HEK293T (cell line): ENCODE measurements at regions not wholly inside any gene's neighbourhood (a gene's known extent, or its start where the extent isn't known, plus 50 kb on each side); places are given as distances from the start of the nearest gene placed in this dataset.

Experiments used
- CTCF ChIA-PET: fragments of 350-600 bp; formaldehyde crosslinking; extraction: SDS; loops from one replicate; lab custom pipeline; 2021; ENCODE audit warnings: antibody characterized with exemption, inconsistent platforms; lab: Yijun Ruan, JAX
- POLR2A ChIA-PET: fragments of 350-600 bp; formaldehyde crosslinking; extraction: SDS; loops from one replicate; lab custom pipeline; 2020; ENCODE audit warnings: antibody characterized with exemption, inconsistent platforms; lab: Yijun Ruan, JAX
- DNase-seq: peaks from one replicate; pipeline ENCODE4 v3.0.0; 2012; ENCODE audit warnings: mixed read lengths; ENCODE audit errors: extremely low spot score
- ARNT ChIP-seq: fragments of 450-650 bp; IDR thresholded peaks from 2 replicates; pipeline ENCODE4 v1.6.1; 2017; ENCODE audit warnings: mild to moderate bottlenecking
- BHLHE40 ChIP-seq: fragments of 450-650 bp; IDR thresholded peaks from 2 replicates; pipeline ENCODE4 v1.6.1; 2016; ENCODE audit warnings: mild to moderate bottlenecking, moderate library complexity, borderline replicate concordance
- CTBP1 ChIP-seq: fragments of 450-650 bp; IDR thresholded peaks from 2 replicates; pipeline ENCODE4 v1.6.1; 2016; ENCODE audit warnings: borderline replicate concordance
- ELF4 ChIP-seq: fragments of 450-650 bp; IDR thresholded peaks from 2 replicates; pipeline ENCODE4 v1.6.1; 2017; ENCODE audit warnings: antibody characterized with exemption
- FOXA1 ChIP-seq: fragments of 450-650 bp; IDR thresholded peaks from 2 replicates; pipeline ENCODE4 v1.6.1; 2016; ENCODE audit warnings: mild to moderate bottlenecking
- FOXK2 ChIP-seq: fragments of 450-650 bp; IDR thresholded peaks from 2 replicates; pipeline ENCODE4 v1.6.1; 2016; ENCODE audit warnings: mild to moderate bottlenecking
- FOXM1 ChIP-seq: fragments of 450-650 bp; IDR thresholded peaks from 2 replicates; pipeline ENCODE4 v1.6.1; 2017; ENCODE audit warnings: mild to moderate bottlenecking, borderline replicate concordance
- HDGF ChIP-seq: fragments of 450-650 bp; IDR thresholded peaks from 2 replicates; pipeline ENCODE4 v1.6.1; 2017; ENCODE audit warnings: antibody characterized with exemption, borderline replicate concordance
- L3MBTL2 ChIP-seq: fragments of 450-650 bp; conservative IDR thresholded peaks from 2 replicates; pipeline ENCODE4 v1.6.1; 2016; ENCODE audit warnings: mild to moderate bottlenecking
- LEF1 ChIP-seq: fragments of 450-650 bp; IDR thresholded peaks from 2 replicates; pipeline ENCODE4 v1.6.1; 2017; ENCODE audit warnings: mild to moderate bottlenecking, borderline replicate concordance
- NFRKB ChIP-seq: fragments of 450-650 bp; IDR thresholded peaks from 2 replicates; pipeline ENCODE4 v1.6.1; 2016; ENCODE audit warnings: mild to moderate bottlenecking, moderate library complexity
- PKNOX1 ChIP-seq: fragments of 450-650 bp; IDR thresholded peaks from 2 replicates; pipeline ENCODE4 v1.6.1; 2016
- SP1 ChIP-seq: fragments of 450-650 bp; IDR thresholded peaks from 2 replicates; pipeline ENCODE4 v1.6.1; 2017
- SUZ12 ChIP-seq: fragments of 450-650 bp; IDR thresholded peaks from 2 replicates; pipeline ENCODE4 v1.6.1; 2016; ENCODE audit warnings: mild to moderate bottlenecking
- TARDBP ChIP-seq: fragments of 450-650 bp; IDR thresholded peaks from 2 replicates; pipeline ENCODE4 v1.6.1; 2016
- ZNF384 ChIP-seq: fragments of 450-650 bp; IDR thresholded peaks from 2 replicates; pipeline ENCODE4 v1.6.1; 2016

GRCh38 chr4:62591756-62592155, 1391.6 kb downstream of the ADGRL3 start:
- ChIA-PET POLR2A (no interaction called here), CTCF (no interaction called here)
- no peak for DNase-seq
- TF ChIP-seq ZNF384 (no peak), FOXM1 (no peak), FOXA1 (no peak), CTBP1 (no peak), ARNT (no peak), HDGF (no peak)

- ChIA-PET CTCF (no interaction called here), POLR2A (no interaction called here)
- DNase-seq: no peak
- TF ChIP-seq FOXA1: no peak
- TF ChIP-seq SUZ12: no peak
- no peak for TF ChIP-seq ARNT
- TF ChIP-seq SP1: no peak
These were observed 1388.5 kb downstream of the ADGRL3 start for GRCh38 chr4:62588671-62589070.

- no peak for DNase-seq
- CTCF ChIA-PET: no interaction called here
- TF ChIP-seq FOXK2 (no peak), L3MBTL2 (no peak), LEF1 (no peak), ELF4 (no peak), SUZ12 (no peak), TARDBP (no peak)
- POLR2A ChIA-PET: no interaction called here
These were observed 1371.4 kb downstream of the ADGRL3 start for GRCh38 chr4:62571494-62571893.

GRCh38 chr4:62560858-62561257, 1360.7 kb downstream of the ADGRL3 start:
- no peak for DNase-seq
- TF ChIP-seq PKNOX1: no peak
- no peak for TF ChIP-seq ARNT
- no peak for TF ChIP-seq ELF4
- TF ChIP-seq NFRKB: no peak
- no peak for TF ChIP-seq BHLHE40
- no peak for TF ChIP-seq FOXA1
- no peak for TF ChIP-seq SP1
- no peak for TF ChIP-seq ZNF384
- no peak for TF ChIP-seq HDGF
- POLR2A ChIA-PET: no interaction called here

GRCh38 chr4:62550121-62550520, 1350.0 kb downstream of the ADGRL3 start:
- POLR2A ChIA-PET: no interaction called here
- CTCF ChIA-PET: no interaction called here

More at GRCh38 chr4:62560858-62561257, 1360.7 kb downstream of the ADGRL3 start:
- CTCF ChIA-PET: no interaction called here

GRCh38 chr4:62549601-62550000, 1349.5 kb downstream of the ADGRL3 start:
- CTCF ChIA-PET: no interaction called here
- POLR2A ChIA-PET: no interaction called here
- TF ChIP-seq FOXA1 (no peak), ELF4 (no peak), HDGF (no peak), SUZ12 (no peak), LEF1 (no peak), ARNT (no peak), BHLHE40 (no peak)
- DNase-seq: no peak

More at GRCh38 chr4:62550121-62550520, 1350.0 kb downstream of the ADGRL3 start:
- no peak for TF ChIP-seq FOXA1
- TF ChIP-seq SP1: no peak
- no peak for TF ChIP-seq LEF1
- TF ChIP-seq FOXM1: no peak
- TF ChIP-seq SUZ12: no peak
- no peak for TF ChIP-seq CTBP1
- TF ChIP-seq ZNF384: no peak
- no peak for TF ChIP-seq ELF4
- no peak for TF ChIP-seq NFRKB
- TF ChIP-seq FOXK2: no peak
- TF ChIP-seq HDGF: no peak
- TF ChIP-seq ARNT: no peak
- TF ChIP-seq L3MBTL2: no peak
- TF ChIP-seq PKNOX1: no peak
- TF ChIP-seq TARDBP: no peak
- TF ChIP-seq BHLHE40: no peak
- DNase-seq: no peak

- CTCF ChIA-PET: no interaction called here
- no peak for TF ChIP-seq ARNT
- no peak for TF ChIP-seq HDGF
- no peak for TF ChIP-seq ELF4
- TF ChIP-seq NFRKB: no peak
- no peak for DNase-seq
- POLR2A ChIA-PET: no interaction called here
These were observed 1348.6 kb downstream of the ADGRL3 start for GRCh38 chr4:62548765-62549164.

GRCh38 chr4:62548108-62548524, 1348.0 kb downstream of the ADGRL3 start:
- CTCF ChIA-PET: no interaction called here
- TF ChIP-seq PKNOX1 (no peak), SP1 (no peak), FOXK2 (no peak), FOXM1 (no peak), TARDBP (no peak), ARNT (no peak), LEF1 (no peak), BHLHE40 (no peak), L3MBTL2 (no peak)
- POLR2A ChIA-PET: no interaction called here
- no peak for DNase-seq
